Stimulated activated memory B cell treated with anti-CD40 and anti-IgM and Interleukin-4, amounts not matched to agents 10 μg/mL and 1 μg/mL and 100 μg/mL, for 72 hours (primary cell): ENCODE measurements at regions not wholly inside any gene's neighbourhood (a gene's known extent, or its start where the extent isn't known, plus 50 kb on each side); places are given as distances from the start of the nearest gene placed in this dataset.
"Not testable (repeated sequence)": the region's sequence is repeated elsewhere in the genome, so short reads cannot be mapped to it uniquely, and the experiment has no call there.

Source experiments
- ATAC-seq: fragments of 150-1000 bp; cut with Tn5 transposase; 2 replicates; pipeline ENCODE4 v1.10.0; 2021
- H3K27ac Mint-ChIP-seq: one replicate; pipeline ENCODE4 v1.8.0; 2022; ENCODE audit warnings: mild to moderate bottlenecking, mixed read lengths
- H3K27me3 Mint-ChIP-seq: one replicate; pipeline ENCODE4 v1.8.0; 2022; ENCODE audit warnings: mixed read lengths
- H3K36me3 Mint-ChIP-seq: one replicate; pipeline ENCODE4 v1.8.0; 2022; ENCODE audit warnings: mixed read lengths
- H3K4me1 Mint-ChIP-seq: one replicate; pipeline ENCODE4 v1.8.0; 2022; ENCODE audit warnings: mixed read lengths
- H3K4me3 Mint-ChIP-seq: one replicate; pipeline ENCODE4 v1.8.0; 2022; ENCODE audit warnings: mild to moderate bottlenecking, moderate library complexity, mixed read lengths
- H3K9me3 Mint-ChIP-seq: one replicate; pipeline ENCODE4 v1.8.0; 2022; ENCODE audit warnings: mixed read lengths

DNA sequence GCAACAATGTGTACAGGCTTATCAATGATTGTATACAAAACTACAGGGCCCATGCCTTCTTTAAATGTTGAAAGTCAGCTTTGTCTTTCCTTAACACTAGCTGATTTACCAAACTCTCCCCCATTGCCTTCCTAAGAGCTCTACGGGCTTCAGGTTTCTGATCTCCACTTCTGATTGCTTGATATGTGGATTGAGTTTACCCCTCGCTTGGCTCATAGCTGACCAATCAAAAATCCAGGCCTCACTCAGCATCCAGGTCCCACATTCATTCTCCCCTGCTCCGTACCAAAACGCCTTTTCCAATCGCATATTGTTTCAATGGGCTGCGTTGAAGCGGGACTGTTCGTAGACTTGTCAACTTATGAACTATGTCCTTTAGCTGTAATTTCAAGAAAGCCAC, 195.1 kb upstream of the TOX3 start:
- Mint-ChIP-seq H3K9me3 (peaks cover 8% of the 10 kb centered on the region), H3K36me3 (no peaks in the 10 kb centered on the region), H3K27ac (no peak overlapping the region), H3K4me1 (no peaks in the 10 kb centered on the region), H3K4me3 (no peak overlapping the region), H3K27me3 (no peaks in the 10 kb centered on the region)
- ATAC-seq = no peak

DNA sequence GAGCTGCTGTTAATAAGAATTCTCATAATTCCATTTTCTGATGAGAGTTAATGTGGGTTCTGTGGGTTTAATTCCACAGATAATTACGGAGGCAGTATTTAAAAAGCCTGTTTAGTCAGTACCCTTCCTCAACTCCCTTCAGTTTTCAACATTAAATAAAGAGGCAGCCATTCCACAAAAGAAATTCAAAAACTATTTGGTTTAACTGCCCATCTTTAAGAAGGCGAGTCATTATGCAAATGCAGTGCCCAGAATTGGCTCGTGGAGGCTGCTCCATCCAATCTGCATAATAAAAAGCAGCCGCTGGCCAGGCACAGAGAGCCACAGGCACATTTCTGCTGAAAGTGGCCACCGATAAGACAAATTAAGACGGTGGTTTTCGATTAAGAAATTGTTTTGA, 194.4 kb upstream of the TOX3 start:
- Mint-ChIP-seq H3K27ac (no peak overlapping the region), H3K4me1 (no peaks in the 10 kb centered on the region), H3K4me3 (no peak overlapping the region), H3K9me3 (peaks cover 8% of the 10 kb centered on the region), H3K36me3 (no peaks in the 10 kb centered on the region), H3K27me3 (no peaks in the 10 kb centered on the region)
- no peak for ATAC-seq

DNA sequence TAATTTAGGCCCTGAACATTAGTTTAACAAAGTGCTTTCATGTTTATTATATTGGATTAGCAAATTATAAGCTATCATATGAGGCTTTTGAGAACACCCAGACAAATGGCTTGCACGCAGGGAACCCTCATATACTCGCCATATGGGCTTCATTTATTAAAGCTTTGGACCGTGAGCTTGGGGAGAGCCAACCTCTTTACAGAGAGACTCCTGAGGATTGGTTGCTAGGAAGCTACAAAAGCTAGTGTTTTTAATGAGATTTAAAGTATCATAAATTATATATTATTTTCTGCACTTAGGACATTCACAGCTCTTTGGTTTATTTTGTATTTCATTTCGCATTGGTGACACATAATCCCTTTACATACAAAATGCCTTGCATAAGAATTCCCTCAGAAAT, 193.8 kb upstream of the TOX3 start:
- Mint-ChIP-seq H3K9me3 (peaks cover 8% of the 10 kb centered on the region), H3K4me3 (no peak overlapping the region), H3K27me3 (no peaks in the 10 kb centered on the region), H3K27ac (no peak overlapping the region), H3K4me1 (no peaks in the 10 kb centered on the region), H3K36me3 (no peaks in the 10 kb centered on the region)
- no peak for ATAC-seq

DNA sequence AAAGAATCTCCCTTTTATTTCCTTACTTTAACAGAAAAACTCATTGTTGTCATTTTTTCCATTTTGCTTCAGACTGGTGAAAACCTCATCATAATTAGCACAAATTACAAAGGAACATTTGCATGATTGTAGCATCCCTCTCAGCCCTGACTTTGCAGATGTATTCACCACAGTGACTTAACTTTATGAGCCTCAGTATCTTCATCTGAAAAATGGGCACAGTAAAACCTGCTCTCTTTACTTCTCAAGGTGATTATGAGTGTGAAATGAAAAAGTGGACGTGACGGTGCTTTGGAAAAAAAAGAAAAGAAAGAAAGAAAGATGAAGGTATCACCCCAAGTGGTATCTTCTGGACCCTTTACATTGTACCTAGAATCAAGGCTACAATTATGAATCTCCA, 193.4 kb upstream of the TOX3 start:
- Mint-ChIP-seq H3K27me3 (no peaks in the 10 kb centered on the region), H3K27ac (no peak overlapping the region), H3K9me3 (peaks cover 8% of the 10 kb centered on the region), H3K4me1 (no peaks in the 10 kb centered on the region), H3K36me3 (no peaks in the 10 kb centered on the region), H3K4me3 (no peak overlapping the region)
- no peak for ATAC-seq

DNA sequence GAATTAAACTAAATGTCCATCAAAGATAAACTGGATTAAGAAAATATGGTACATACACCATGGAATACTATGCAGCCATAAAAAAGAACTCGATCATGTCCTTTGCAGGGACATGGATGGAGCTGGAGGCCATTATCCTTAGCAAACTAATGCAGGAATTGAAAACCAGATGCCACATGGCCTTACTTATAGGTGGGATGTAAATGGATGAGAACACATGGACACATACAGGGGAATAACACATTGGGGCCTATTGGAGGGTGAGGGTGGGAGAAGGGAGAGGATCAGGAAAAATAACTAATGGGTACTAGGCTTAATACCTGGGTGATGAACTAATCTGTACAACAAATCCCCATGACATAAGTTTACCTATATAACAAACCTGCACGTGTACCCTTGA, 192.0 kb upstream of the TOX3 start:
- H3K4me3 Mint-ChIP-seq, H3K36me3 Mint-ChIP-seq, H3K27me3 Mint-ChIP-seq, ATAC-seq, H3K9me3 Mint-ChIP-seq, H3K4me1 Mint-ChIP-seq, H3K27ac Mint-ChIP-seq: not testable (repeated sequence)

GRCh38 chr16:52731219-52731875, 184.4 kb upstream of the TOX3 start:
- no peak overlapping the region for H3K4me3 Mint-ChIP-seq

GRCh38 chr16:52729731-52730130, 182.8 kb upstream of the TOX3 start:
- no peaks in the 10 kb centered on the region for H3K4me1 Mint-ChIP-seq
- no peak for ATAC-seq
- no peak overlapping the region for H3K27ac Mint-ChIP-seq
- no peak overlapping the region for H3K4me3 Mint-ChIP-seq
- H3K9me3 Mint-ChIP-seq = peaks cover 10% of the 10 kb centered on the region
- no peaks in the 10 kb centered on the region for H3K27me3 Mint-ChIP-seq
- H3K36me3 Mint-ChIP-seq = no peaks in the 10 kb centered on the region

More at GRCh38 chr16:52731219-52731875, 184.4 kb upstream of the TOX3 start:
- no peaks in the 10 kb centered on the region for H3K4me1 Mint-ChIP-seq
- no peaks in the 10 kb centered on the region for H3K27me3 Mint-ChIP-seq
- no peak overlapping the region for H3K27ac Mint-ChIP-seq
- H3K9me3 Mint-ChIP-seq = peaks cover 8% of the 10 kb centered on the region
- no peak for ATAC-seq
- H3K36me3 Mint-ChIP-seq = no peaks in the 10 kb centered on the region

DNA sequence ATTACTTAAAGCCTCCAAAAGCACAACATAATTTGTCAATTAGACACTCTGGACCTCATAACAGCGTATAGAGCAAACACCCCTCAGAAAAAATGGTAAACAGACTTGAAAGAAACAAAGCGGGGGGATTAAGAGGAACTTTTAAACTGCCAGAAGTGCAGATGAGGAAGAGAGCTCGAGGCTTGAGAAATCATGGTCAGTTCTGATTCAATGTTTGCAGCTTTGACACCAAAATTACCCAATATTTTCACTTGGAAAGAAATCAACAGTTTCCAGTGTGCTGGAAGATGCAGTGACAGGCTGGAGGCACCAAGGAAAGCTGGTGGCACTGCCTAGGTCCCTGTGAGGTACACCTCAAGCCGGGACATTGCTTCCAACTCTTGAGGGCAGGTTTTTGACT, 180.9 kb upstream of the TOX3 start:
- H3K4me1 Mint-ChIP-seq = no peaks in the 10 kb centered on the region
- peaks cover 11% of the 10 kb centered on the region for H3K9me3 Mint-ChIP-seq
- ATAC-seq = no peak
- no peaks in the 10 kb centered on the region for H3K36me3 Mint-ChIP-seq
- no peak overlapping the region for H3K4me3 Mint-ChIP-seq
- H3K27me3 Mint-ChIP-seq = no peaks in the 10 kb centered on the region
- H3K27ac Mint-ChIP-seq = no peak overlapping the region

DNA sequence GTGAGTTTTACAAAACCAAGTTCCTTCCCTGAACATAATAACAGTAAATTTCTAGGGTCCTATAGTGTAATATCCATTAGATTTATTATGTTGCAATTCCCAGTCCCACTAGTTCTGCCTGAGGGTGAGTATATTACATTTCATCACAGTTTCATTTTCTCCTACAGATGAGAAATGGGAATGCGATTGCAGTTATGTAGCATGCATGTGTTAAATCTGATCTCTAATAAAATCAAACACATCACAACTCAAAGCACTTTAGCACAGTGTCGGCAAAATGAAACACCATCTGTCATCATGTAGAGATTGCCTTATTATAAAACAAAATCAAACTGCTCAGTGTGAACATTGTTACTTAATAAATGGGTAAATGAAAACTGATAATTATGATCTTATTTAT, 180.5 kb upstream of the TOX3 start:
- Mint-ChIP-seq H3K4me1 (no peaks in the 10 kb centered on the region), H3K27ac (no peak overlapping the region), H3K4me3 (no peak overlapping the region), H3K36me3 (no peaks in the 10 kb centered on the region), H3K27me3 (no peaks in the 10 kb centered on the region), H3K9me3 (peaks cover 9% of the 10 kb centered on the region)
- no peak for ATAC-seq

DNA sequence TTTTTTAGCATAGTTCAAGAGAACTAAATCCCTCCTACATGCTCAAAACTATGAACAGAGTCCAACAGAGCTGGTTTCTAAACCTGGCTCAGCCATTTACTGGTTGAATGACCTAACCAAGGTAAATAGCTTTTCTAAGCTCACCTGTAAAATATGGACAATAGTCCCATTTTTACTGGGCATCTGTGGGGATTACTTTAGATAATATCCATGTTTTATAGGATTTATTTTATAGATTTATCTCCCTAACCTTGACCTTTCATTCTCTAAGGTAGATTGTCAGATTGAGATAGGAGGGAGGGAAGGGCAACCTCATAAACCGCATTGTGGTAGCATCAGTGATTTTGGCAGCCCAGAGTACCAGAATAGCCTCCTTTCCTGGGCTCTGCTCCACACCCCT, 178.5 kb upstream of the TOX3 start:
- no peak overlapping the region for H3K4me3 Mint-ChIP-seq
- H3K27me3 Mint-ChIP-seq = no peaks in the 10 kb centered on the region
- no peak overlapping the region for H3K27ac Mint-ChIP-seq
- no peaks in the 10 kb centered on the region for H3K36me3 Mint-ChIP-seq
- no peaks in the 10 kb centered on the region for H3K4me1 Mint-ChIP-seq
- ATAC-seq = no peak
- H3K9me3 Mint-ChIP-seq = peaks cover 12% of the 10 kb centered on the region

DNA sequence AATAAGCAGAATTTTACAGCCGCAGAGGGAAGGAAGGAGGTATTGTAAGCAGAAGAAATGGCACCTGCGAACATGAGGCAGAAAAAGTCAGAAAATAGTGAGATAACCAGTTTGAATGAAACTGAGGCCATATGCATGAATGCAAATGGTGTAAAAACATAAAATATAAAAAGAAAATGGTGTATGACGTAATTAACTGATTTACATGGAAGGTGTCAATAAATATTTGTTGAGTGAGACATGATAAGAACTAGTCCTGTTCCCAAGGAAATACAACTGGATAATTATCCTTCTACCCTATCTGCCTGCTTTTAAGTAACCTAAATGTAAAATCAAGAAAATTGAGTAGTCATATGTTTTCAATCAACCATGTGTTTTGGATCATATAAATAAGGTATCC, 178.1 kb upstream of the TOX3 start:
- Mint-ChIP-seq H3K36me3 (no peaks in the 10 kb centered on the region), H3K4me1 (no peaks in the 10 kb centered on the region), H3K9me3 (peaks cover 12% of the 10 kb centered on the region), H3K4me3 (no peak overlapping the region), H3K27me3 (no peaks in the 10 kb centered on the region), H3K27ac (no peak overlapping the region)
- ATAC-seq = no peak

- H3K27ac Mint-ChIP-seq = no peak overlapping the region
Measured at GRCh38 chr16:52721331-52721730, 174.4 kb upstream of the TOX3 start.

DNA sequence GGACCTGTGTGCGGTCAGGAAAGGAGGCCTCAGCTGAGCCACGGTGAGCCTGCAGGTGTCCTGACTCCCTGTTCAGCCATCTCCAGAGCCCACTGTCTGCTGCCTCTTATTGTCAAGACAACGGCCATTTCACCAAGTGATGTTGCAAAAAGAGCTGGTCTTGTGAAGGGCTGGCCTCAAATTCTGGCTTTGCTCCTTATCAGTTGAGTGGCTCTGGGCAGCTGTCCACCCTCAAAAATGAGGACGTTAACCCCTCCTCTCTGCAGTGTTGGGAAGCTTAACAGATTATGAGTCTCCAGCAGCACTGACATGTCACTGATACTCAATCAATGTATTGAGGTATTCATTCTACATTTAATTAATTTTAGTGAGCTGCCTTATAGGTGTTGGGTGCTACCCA, 171.1 kb upstream of the TOX3 start:
- Mint-ChIP-seq H3K27ac (no peak overlapping the region), H3K9me3 (peaks cover 10% of the 10 kb centered on the region), H3K4me1 (no peaks in the 10 kb centered on the region), H3K4me3 (no peak overlapping the region), H3K36me3 (no peaks in the 10 kb centered on the region), H3K27me3 (no peaks in the 10 kb centered on the region)
- no peak for ATAC-seq

More at GRCh38 chr16:52721331-52721730, 174.4 kb upstream of the TOX3 start:
- no peak for ATAC-seq
- no peaks in the 10 kb centered on the region for H3K4me1 Mint-ChIP-seq
- H3K4me3 Mint-ChIP-seq = no peak overlapping the region
- H3K27me3 Mint-ChIP-seq = no peaks in the 10 kb centered on the region
- no peaks in the 10 kb centered on the region for H3K36me3 Mint-ChIP-seq
- H3K9me3 Mint-ChIP-seq = peaks cover 13% of the 10 kb centered on the region

- no peak for ATAC-seq
- Mint-ChIP-seq H3K27ac (no peak overlapping the region), H3K36me3 (no peaks in the 10 kb centered on the region), H3K4me1 (no peaks in the 10 kb centered on the region), H3K9me3 (peaks cover 5% of the 10 kb centered on the region), H3K27me3 (no peaks in the 10 kb centered on the region), H3K4me3 (no peak overlapping the region)
Measured at GRCh38 chr16:52713740-52714139, 166.8 kb upstream of the TOX3 start.

- Mint-ChIP-seq H3K27ac (no peak overlapping the region), H3K4me3 (no peak overlapping the region), H3K9me3 (peaks cover 5% of the 10 kb centered on the region), H3K27me3 (no peaks in the 10 kb centered on the region), H3K4me1 (no peaks in the 10 kb centered on the region), H3K36me3 (no peaks in the 10 kb centered on the region)
- no peak for ATAC-seq
Measured at GRCh38 chr16:52709306-52709705, 162.4 kb upstream of the TOX3 start.

DNA sequence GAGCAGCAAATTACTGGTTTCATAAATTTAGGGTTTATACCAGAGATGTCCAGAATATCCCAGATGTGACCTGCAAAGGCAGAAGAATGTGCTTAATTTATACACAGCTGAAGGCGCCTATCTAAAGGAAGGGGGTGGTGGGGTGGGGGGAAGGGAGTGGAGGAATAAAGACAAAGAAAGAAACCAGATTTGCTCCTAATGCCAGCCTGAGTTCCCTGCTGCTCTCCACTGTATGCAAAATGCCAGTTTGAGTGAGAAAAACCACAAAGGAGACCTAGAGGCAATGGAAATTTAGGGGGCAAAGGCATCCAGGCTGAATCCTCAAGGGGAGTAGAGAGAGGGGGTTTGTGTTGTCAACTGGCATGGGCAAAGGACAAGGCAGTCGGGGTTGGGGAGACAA, 161.5 kb upstream of the TOX3 start:
- no peaks in the 10 kb centered on the region for H3K36me3 Mint-ChIP-seq
- H3K27ac Mint-ChIP-seq = no peak overlapping the region
- H3K9me3 Mint-ChIP-seq = peaks cover 5% of the 10 kb centered on the region
- no peak for ATAC-seq
- H3K4me3 Mint-ChIP-seq = no peak overlapping the region
- H3K4me1 Mint-ChIP-seq = no peaks in the 10 kb centered on the region
- H3K27me3 Mint-ChIP-seq = no peaks in the 10 kb centered on the region
